ENCODE measurements at regions not wholly inside any gene's neighbourhood (a gene's known extent, or its start where the extent isn't known, plus 50 kb on each side); places are given as distances from the start of the nearest gene placed in this dataset.

DNA sequence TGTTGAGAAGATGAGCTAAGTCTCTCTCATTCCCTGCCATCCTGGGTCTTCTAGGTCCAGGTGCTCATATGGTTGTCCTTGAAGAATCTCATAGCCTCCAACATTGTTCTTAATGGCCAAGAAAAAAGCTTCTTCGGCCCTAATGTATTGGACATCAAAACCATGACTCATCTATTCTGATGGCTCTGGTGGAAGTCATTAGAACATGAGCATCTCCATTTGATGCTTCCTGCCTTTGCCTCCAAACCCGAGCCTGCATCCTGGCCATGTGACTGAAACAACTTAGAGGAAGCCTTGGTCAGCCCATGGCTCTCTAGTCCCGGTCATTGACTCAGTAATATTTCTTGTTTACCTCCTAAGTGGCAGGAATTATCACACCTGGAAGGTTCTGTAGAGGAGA lies 264.1 kb upstream of the FZD8 start:
- Mint-ChIP-seq H3K4me3 (no peak overlapping the region), H3K27me3 (no peaks in the 10 kb centered on the region), H3K9me3 (peaks cover 0 to 6% (median 1%) of the 10 kb centered on the region in 7 donors), H3K36me3 (no peaks in the 10 kb centered on the region), H3K27ac (no peak overlapping the region), H3K4me1 (no peaks in the 10 kb centered on the region)
- Histone ChIP-seq H3K9me3 (ENCODE audit: control insufficient read depth in 2 of 2, low read length in 2 of 2) (no peaks in the 10 kb centered on the region), H3K36me3 (ENCODE audit: control insufficient read depth, insufficient read depth, low read length) (no peaks in the 10 kb centered on the region), H3K27ac (ENCODE audit: insufficient read depth, low read length, poor library complexity, severe bottlenecking) (no peak overlapping the region), H3K4me3 (ENCODE audit: low read depth, low read length) (no peak overlapping the region), H3K4me1 (ENCODE audit: control insufficient read depth, insufficient read depth, low read length, poor library complexity, severe bottlenecking) (no peaks in the 10 kb centered on the region), H3K27me3 (ENCODE audit: control insufficient read depth, insufficient read depth, low read length) (no peaks in the 10 kb centered on the region)
- ATAC-seq (ENCODE audit: low read depth in 2 of 2) (no peak), DNase-seq (no peak)

DNA sequence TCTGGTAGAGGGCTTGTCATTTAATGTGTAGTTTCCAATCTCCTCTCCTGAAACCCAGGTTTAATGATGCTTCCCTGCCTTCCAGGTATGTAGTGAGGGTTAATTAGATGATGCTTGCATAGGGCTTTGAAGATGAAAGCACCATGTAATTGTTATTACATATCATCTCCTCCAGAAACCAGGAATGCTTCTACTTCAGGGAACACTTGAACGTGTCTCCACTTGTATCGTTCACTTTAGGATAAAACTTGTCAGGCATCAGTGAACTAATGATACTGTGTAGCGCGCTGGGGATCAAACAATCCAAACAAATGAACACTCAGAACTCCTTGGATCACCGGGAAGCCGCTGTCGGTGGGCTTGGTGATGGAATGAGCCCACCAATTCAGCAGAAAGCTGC lies 260.9 kb upstream of the FZD8 start:
- no peak for ATAC-seq (ENCODE audit: low read depth in 2 of 2)
- no peaks in the 10 kb centered on the region for H3K36me3 Mint-ChIP-seq

DNA sequence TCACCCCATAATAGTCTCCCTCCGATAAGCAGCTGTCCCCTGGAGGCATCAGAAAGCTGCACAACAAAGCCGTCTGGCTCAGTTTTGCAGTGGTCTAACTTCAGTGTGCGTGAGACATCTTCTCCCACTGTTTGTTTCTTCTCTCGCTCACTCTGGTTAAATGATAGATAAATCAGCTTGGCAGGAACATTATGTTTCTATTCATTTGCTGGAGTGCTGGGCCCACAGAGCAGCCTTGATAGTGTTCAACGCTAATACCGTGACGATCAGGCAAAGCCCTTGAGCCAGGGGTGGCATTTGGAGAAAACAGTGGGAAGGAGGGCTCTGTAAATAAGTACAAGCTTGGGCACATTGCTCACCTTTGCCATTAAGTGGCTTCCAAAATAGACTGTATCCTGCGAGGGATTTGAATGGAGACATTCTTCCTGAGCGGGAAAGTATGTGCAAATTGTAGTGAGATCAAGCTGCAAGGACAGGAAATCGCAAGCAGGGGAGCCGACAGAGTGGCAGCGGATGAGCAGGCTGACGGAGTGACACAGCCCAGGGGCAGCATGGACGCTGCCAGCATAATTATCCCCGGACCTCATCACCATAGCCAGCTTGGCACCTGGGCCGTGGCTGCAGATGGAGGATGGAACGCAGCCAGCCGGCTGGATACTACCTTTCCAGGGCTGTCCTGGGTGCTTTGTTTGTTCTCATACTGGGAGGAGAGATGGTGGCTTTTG lies 256.8 kb upstream of the FZD8 start:
- no peak for ATAC-seq (ENCODE audit: low read depth in 2 of 2)
- no peak overlapping the region for H3K27ac ChIP-seq (ENCODE audit: insufficient read depth, low read length, poor library complexity, severe bottlenecking)

More for the DNA sequence above, 260.9 kb upstream of the FZD8 start:
- no peaks in the 10 kb centered on the region for H3K36me3 ChIP-seq (ENCODE audit: control insufficient read depth, insufficient read depth, low read length)
- no peak overlapping the region for H3K4me3 ChIP-seq (ENCODE audit: low read depth, low read length)
- Mint-ChIP-seq H3K9me3 (peaks cover 0 to 8% (median 1%) of the 10 kb centered on the region in 7 donors), H3K27me3 (no peaks in the 10 kb centered on the region), H3K27ac (no peak overlapping the region), H3K4me3 (no peak overlapping the region), H3K4me1 (no peaks in the 10 kb centered on the region)
- H3K27me3 ChIP-seq (ENCODE audit: control insufficient read depth, insufficient read depth, low read length), result no peaks in the 10 kb centered on the region
- no peaks in the 10 kb centered on the region for H3K4me1 ChIP-seq (ENCODE audit: control insufficient read depth, insufficient read depth, low read length, poor library complexity, severe bottlenecking)
- H3K27ac ChIP-seq (ENCODE audit: insufficient read depth, low read length, poor library complexity, severe bottlenecking), result no peak overlapping the region
- no peak for DNase-seq
- no peaks in the 10 kb centered on the region for H3K9me3 ChIP-seq (ENCODE audit: control insufficient read depth in 2 of 2, low read length in 2 of 2)

GRCh38 chr10:35896001-35896400 lies 253.9 kb upstream of the FZD8 start:
- no peak overlapping the region for H3K4me3 Mint-ChIP-seq
- H3K36me3 ChIP-seq (ENCODE audit: control insufficient read depth, insufficient read depth, low read length), result no peaks in the 10 kb centered on the region
- no peaks in the 10 kb centered on the region for H3K27me3 ChIP-seq (ENCODE audit: control insufficient read depth, insufficient read depth, low read length)
- no peak for ATAC-seq (ENCODE audit: low read depth in 2 of 2)
- no peaks in the 10 kb centered on the region for H3K4me1 Mint-ChIP-seq
- H3K27me3 Mint-ChIP-seq, result no peaks in the 10 kb centered on the region
- H3K36me3 Mint-ChIP-seq, result no peaks in the 10 kb centered on the region
- no peak for DNase-seq
- H3K27ac ChIP-seq (ENCODE audit: insufficient read depth, low read length, poor library complexity, severe bottlenecking), result no peak overlapping the region
- no peak overlapping the region for H3K4me3 ChIP-seq (ENCODE audit: low read depth, low read length)
- peaks cover 0 to 5% (median 3%) of the 10 kb centered on the region in 7 donors for H3K9me3 Mint-ChIP-seq
- no peaks in the 10 kb centered on the region for H3K4me1 ChIP-seq (ENCODE audit: control insufficient read depth, insufficient read depth, low read length, poor library complexity, severe bottlenecking)
- no peaks in the 10 kb centered on the region for H3K9me3 ChIP-seq (ENCODE audit: control insufficient read depth in 2 of 2, low read length in 2 of 2)
- H3K27ac Mint-ChIP-seq, result no peak overlapping the region

More for the DNA sequence above, 256.8 kb upstream of the FZD8 start:
- H3K36me3 Mint-ChIP-seq, result no peaks in the 10 kb centered on the region
- no peaks in the 10 kb centered on the region for H3K27me3 Mint-ChIP-seq
- peaks cover 0 to 5% (median 3%) of the 10 kb centered on the region in 7 donors for H3K9me3 Mint-ChIP-seq
- no peaks in the 10 kb centered on the region for H3K9me3 ChIP-seq (ENCODE audit: control insufficient read depth in 2 of 2, low read length in 2 of 2)
- no peak overlapping the region for H3K4me3 Mint-ChIP-seq
- H3K4me1 Mint-ChIP-seq, result no peaks in the 10 kb centered on the region
- no peaks in the 10 kb centered on the region for H3K4me1 ChIP-seq (ENCODE audit: control insufficient read depth, insufficient read depth, low read length, poor library complexity, severe bottlenecking)
- no peak overlapping the region for H3K4me3 ChIP-seq (ENCODE audit: low read depth, low read length)
- DNase-seq, result no peak
- no peak overlapping the region for H3K27ac Mint-ChIP-seq
- H3K27me3 ChIP-seq (ENCODE audit: control insufficient read depth, insufficient read depth, low read length), result no peaks in the 10 kb centered on the region
- H3K36me3 ChIP-seq (ENCODE audit: control insufficient read depth, insufficient read depth, low read length), result no peaks in the 10 kb centered on the region

DNA sequence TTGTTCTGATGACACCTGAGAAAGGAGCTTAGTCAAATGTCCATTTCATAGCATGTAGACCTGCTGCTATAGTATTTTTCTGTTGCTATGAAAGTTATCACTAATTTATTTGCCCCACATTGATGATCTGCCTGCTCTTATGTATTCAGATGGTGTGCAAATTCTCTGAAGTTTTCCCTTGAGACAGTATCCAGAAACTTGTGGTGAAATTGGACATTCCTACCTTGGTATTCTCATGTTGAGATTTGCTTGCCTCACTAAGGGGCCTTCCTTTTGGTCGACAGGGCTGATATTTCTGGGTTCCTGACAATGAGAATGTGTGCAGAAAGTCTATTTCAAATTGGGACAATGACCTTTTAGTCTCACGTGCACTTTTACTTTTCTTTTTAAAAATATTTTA lies 253.2 kb upstream of the FZD8 start:
- Histone ChIP-seq H3K36me3 (ENCODE audit: control insufficient read depth, insufficient read depth, low read length) (no peaks in the 10 kb centered on the region), H3K27me3 (ENCODE audit: control insufficient read depth, insufficient read depth, low read length) (no peaks in the 10 kb centered on the region), H3K4me3 (ENCODE audit: low read depth, low read length) (no peak overlapping the region), H3K4me1 (ENCODE audit: control insufficient read depth, insufficient read depth, low read length, poor library complexity, severe bottlenecking) (no peaks in the 10 kb centered on the region), H3K27ac (ENCODE audit: insufficient read depth, low read length, poor library complexity, severe bottlenecking) (no peak overlapping the region), H3K9me3 (ENCODE audit: control insufficient read depth in 2 of 2, low read length in 2 of 2) (no peaks in the 10 kb centered on the region)
- no peaks in the 10 kb centered on the region for H3K36me3 Mint-ChIP-seq
- H3K4me1 Mint-ChIP-seq, result no peaks in the 10 kb centered on the region
- no peak overlapping the region for H3K4me3 Mint-ChIP-seq
- peaks cover 0 to 5% (median 3%) of the 10 kb centered on the region in 7 donors for H3K9me3 Mint-ChIP-seq
- ATAC-seq (ENCODE audit: low read depth in 2 of 2), result no peak
- no peak for DNase-seq
- no peaks in the 10 kb centered on the region for H3K27me3 Mint-ChIP-seq
- H3K27ac Mint-ChIP-seq, result no peak overlapping the region

DNA sequence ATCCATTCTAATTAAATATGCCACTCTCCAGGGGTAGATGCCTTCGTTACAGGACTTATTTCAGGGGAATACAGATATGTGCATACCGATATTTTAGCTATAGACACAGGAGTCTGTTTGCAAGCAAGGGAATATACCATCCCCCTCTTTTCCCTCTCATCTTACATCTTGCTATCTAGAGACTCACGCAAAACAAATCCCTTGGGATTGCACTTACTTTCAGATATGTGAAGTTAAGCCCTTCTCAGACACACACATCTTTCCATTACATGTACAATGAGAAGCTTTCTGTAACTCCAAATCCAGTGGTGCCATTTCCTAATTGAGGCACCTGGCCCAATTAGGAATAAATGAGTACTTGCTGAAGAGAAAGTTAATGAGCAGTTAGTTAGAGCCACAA lies 250.4 kb upstream of the FZD8 start:
- H3K27me3 Mint-ChIP-seq, result no peaks in the 10 kb centered on the region
- Histone ChIP-seq H3K9me3 (ENCODE audit: control insufficient read depth in 2 of 2, low read length in 2 of 2) (no peaks in the 10 kb centered on the region), H3K27me3 (ENCODE audit: control insufficient read depth, insufficient read depth, low read length) (no peaks in the 10 kb centered on the region), H3K4me3 (ENCODE audit: low read depth, low read length) (no peak overlapping the region), H3K27ac (ENCODE audit: insufficient read depth, low read length, poor library complexity, severe bottlenecking) (no peak overlapping the region), H3K4me1 (ENCODE audit: control insufficient read depth, insufficient read depth, low read length, poor library complexity, severe bottlenecking) (no peaks in the 10 kb centered on the region), H3K36me3 (ENCODE audit: control insufficient read depth, insufficient read depth, low read length) (no peaks in the 10 kb centered on the region)
- no peak for ATAC-seq (ENCODE audit: low read depth in 2 of 2)
- no peak overlapping the region for H3K4me3 Mint-ChIP-seq
- H3K9me3 Mint-ChIP-seq, result peaks cover 0 to 5% (median 2%) of the 10 kb centered on the region in 7 donors
- H3K4me1 Mint-ChIP-seq, result no peaks in the 10 kb centered on the region
- no peak for DNase-seq
- no peaks in the 10 kb centered on the region for H3K36me3 Mint-ChIP-seq
- H3K27ac Mint-ChIP-seq, result no peak overlapping the region

GRCh38 chr10:35890676-35891495 lies 248.8 kb upstream of the FZD8 start:
- H3K27ac ChIP-seq (ENCODE audit: insufficient read depth, low read length, poor library complexity, severe bottlenecking), result no peak overlapping the region
- DNase-seq, result no peak
- H3K27me3 ChIP-seq (ENCODE audit: control insufficient read depth, insufficient read depth, low read length), result no peaks in the 10 kb centered on the region
- Mint-ChIP-seq H3K9me3 (peaks cover 0 to 6% (median 2%) of the 10 kb centered on the region in 7 donors), H3K4me3 (no peak overlapping the region), H3K27ac (no peak overlapping the region), H3K27me3 (no peaks in the 10 kb centered on the region), H3K36me3 (no peaks in the 10 kb centered on the region), H3K4me1 (no peaks in the 10 kb centered on the region)
- no peaks in the 10 kb centered on the region for H3K4me1 ChIP-seq (ENCODE audit: control insufficient read depth, insufficient read depth, low read length, poor library complexity, severe bottlenecking)
- H3K36me3 ChIP-seq (ENCODE audit: control insufficient read depth, insufficient read depth, low read length), result no peaks in the 10 kb centered on the region
- ATAC-seq (ENCODE audit: low read depth in 2 of 2), result no peak
- no peaks in the 10 kb centered on the region for H3K9me3 ChIP-seq (ENCODE audit: control insufficient read depth in 2 of 2, low read length in 2 of 2)
- no peak overlapping the region for H3K4me3 ChIP-seq (ENCODE audit: low read depth, low read length)
